Astrocyte (in vitro differentiated cells and primary cell): ENCODE measurements at regions not wholly inside any gene's neighbourhood (a gene's known extent, or its start where the extent isn't known, plus 50 kb on each side); places are given as distances from the start of the nearest gene placed in this dataset.

ENCODE experiments used
- EZH2 ChIP-seq: IDR thresholded peaks from 2 replicates; pipeline ENCODE4 v1.6.1; 2012; ENCODE audit warnings: mild to moderate bottlenecking, low read length, inconsistent platforms; ENCODE audit not compliant: insufficient read depth
- TF ChIP-seq, protein P1 (sequence below): IDR thresholded peaks from 2 replicates; pipeline ENCODE4 v1.5.1; 2011; ENCODE audit warnings: low read depth, mild to moderate bottlenecking, inconsistent platforms, low read length, moderate library complexity; ENCODE audit not compliant: insufficient read depth

DNA sequence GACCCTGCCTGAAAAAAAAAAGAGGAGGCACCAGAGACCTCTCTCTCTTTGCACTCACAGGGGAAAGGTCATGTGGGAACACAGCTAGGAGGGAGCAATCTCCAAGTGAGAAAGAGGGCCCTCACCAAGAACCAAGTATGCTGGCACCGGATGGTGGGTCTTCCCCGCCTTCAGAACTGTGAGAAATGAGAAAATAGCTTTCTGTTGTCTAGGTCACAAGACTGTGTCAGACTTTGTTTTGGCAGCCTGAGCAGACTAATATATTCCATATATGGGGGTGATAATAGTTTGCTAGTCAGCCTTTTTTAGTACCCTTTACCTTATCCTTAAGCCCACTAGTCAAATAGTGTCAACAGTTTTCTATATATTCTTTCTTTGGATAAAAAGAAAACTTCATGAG, 193.0 kb downstream of the TRIML1 start:
- TF ChIP-seq, protein P1, sequence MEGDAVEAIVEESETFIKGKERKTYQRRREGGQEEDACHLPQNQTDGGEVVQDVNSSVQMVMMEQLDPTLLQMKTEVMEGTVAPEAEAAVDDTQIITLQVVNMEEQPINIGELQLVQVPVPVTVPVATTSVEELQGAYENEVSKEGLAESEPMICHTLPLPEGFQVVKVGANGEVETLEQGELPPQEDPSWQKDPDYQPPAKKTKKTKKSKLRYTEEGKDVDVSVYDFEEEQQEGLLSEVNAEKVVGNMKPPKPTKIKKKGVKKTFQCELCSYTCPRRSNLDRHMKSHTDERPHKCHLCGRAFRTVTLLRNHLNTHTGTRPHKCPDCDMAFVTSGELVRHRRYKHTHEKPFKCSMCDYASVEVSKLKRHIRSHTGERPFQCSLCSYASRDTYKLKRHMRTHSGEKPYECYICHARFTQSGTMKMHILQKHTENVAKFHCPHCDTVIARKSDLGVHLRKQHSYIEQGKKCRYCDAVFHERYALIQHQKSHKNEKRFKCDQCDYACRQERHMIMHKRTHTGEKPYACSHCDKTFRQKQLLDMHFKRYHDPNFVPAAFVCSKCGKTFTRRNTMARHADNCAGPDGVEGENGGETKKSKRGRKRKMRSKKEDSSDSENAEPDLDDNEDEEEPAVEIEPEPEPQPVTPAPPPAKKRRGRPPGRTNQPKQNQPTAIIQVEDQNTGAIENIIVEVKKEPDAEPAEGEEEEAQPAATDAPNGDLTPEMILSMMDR, result no peak
- no peak for TF ChIP-seq EZH2
